ENCODE measurements at regions not wholly inside any gene's neighbourhood (a gene's known extent, or its start where the extent isn't known, plus 50 kb on each side); places are given as distances from the start of the nearest gene placed in this dataset.

- TF ChIP-seq, protein P1, sequence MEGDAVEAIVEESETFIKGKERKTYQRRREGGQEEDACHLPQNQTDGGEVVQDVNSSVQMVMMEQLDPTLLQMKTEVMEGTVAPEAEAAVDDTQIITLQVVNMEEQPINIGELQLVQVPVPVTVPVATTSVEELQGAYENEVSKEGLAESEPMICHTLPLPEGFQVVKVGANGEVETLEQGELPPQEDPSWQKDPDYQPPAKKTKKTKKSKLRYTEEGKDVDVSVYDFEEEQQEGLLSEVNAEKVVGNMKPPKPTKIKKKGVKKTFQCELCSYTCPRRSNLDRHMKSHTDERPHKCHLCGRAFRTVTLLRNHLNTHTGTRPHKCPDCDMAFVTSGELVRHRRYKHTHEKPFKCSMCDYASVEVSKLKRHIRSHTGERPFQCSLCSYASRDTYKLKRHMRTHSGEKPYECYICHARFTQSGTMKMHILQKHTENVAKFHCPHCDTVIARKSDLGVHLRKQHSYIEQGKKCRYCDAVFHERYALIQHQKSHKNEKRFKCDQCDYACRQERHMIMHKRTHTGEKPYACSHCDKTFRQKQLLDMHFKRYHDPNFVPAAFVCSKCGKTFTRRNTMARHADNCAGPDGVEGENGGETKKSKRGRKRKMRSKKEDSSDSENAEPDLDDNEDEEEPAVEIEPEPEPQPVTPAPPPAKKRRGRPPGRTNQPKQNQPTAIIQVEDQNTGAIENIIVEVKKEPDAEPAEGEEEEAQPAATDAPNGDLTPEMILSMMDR (IDR thresholded peaks at IDR 0.05; ENCODE audit: extremely low read depth in 1 of 2, insufficient read depth in 1 of 2, low read depth in 1 of 2, low read length in 2 of 2): no peak
- TF ChIP-seq POLR2A (IDR thresholded peaks at IDR 0.05; ENCODE audit: low read depth, low read length): no peak
- no peak for TF ChIP-seq EZH2 (IDR thresholded peaks at IDR 0.05; ENCODE audit: borderline replicate concordance, low read depth, low read length, severe bottlenecking)
- TF ChIP-seq MYC (IDR thresholded peaks at IDR 0.05; ENCODE audit: low read depth, low read length): no peak
- TF ChIP-seq POLR2AphosphoS5 (IDR thresholded peaks at IDR 0.05; ENCODE audit: insufficient read depth, low read depth, low read length): no peak
- TF ChIP-seq JUN (IDR thresholded peaks at IDR 0.05; ENCODE audit: borderline replicate concordance, insufficient read depth, insufficient read length, low read depth): no peak
- no peak for TF ChIP-seq FOS (IDR thresholded peaks at IDR 0.05; ENCODE audit: borderline replicate concordance, insufficient read depth, low read length)
- TF ChIP-seq, protein P2, sequence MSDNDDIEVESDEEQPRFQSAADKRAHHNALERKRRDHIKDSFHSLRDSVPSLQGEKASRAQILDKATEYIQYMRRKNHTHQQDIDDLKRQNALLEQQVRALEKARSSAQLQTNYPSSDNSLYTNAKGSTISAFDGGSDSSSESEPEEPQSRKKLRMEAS (IDR thresholded peaks at IDR 0.05; ENCODE audit: insufficient read depth, insufficient read length): no peak
- TF ChIP-seq GATA2 (IDR thresholded peaks at IDR 0.05; ENCODE audit: insufficient read depth, insufficient read length, low read depth, low read length): no peak
Observed at GRCh38 chr18:47658498-47658897, 272.0 kb downstream of the SMAD2 start.
